Non-pigmented ciliary epithelial cell (primary cell): ENCODE measurements at regions not wholly inside any gene's neighbourhood (a gene's known extent, or its start where the extent isn't known, plus 50 kb on each side); places are given as distances from the start of the nearest gene placed in this dataset.
"Not testable (repeated sequence)": the region's sequence is repeated elsewhere in the genome, so short reads cannot be mapped to it uniquely, and the experiment has no call there.

Experiments
- DNase-seq: peaks from one replicate; pipeline ENCODE4 v3.0.0-alpha.2; 2010; ENCODE audit warnings: low read depth

- DNase-seq: no peak
These were observed 50.7 kb upstream of the AP4E1 start for GRCh38 chr15:50857763-50858162.

GRCh38 chr15:50854601-50855490, 53.6 kb upstream of the AP4E1 start:
- no peak for DNase-seq

- no peak for DNase-seq
These were observed 58.5 kb upstream of the AP4E1 start for GRCh38 chr15:50850003-50850402.

- no peak for DNase-seq
These were observed 60.1 kb upstream of the AP4E1 start for GRCh38 chr15:50848349-50848748.

GRCh38 chr15:50845181-50845580, 63.3 kb upstream of the AP4E1 start:
- not testable (repeated sequence) for DNase-seq

GRCh38 chr15:50840520-50840919, 68.0 kb upstream of the AP4E1 start:
- no peak for DNase-seq

GRCh38 chr15:50837256-50837770, 71.2 kb upstream of the AP4E1 start:
- no peak for DNase-seq

- DNase-seq: no peak
These were observed 65.2 kb upstream of the SPPL2A start for GRCh38 chr15:50830477-50831354.

- DNase-seq: peak; percentile 76
These were observed 63.2 kb upstream of the SPPL2A start for GRCh38 chr15:50828610-50829206.

GRCh38 chr15:50825946-50826345, 60.4 kb upstream of the SPPL2A start:
- DNase-seq: no peak

GRCh38 chr15:50824514-50824913, 59.0 kb upstream of the SPPL2A start:
- DNase-seq: no peak

- no peak for DNase-seq
These were observed 57.8 kb upstream of the SPPL2A start for GRCh38 chr15:50823281-50823680.

- DNase-seq: no peak
These were observed 56.0 kb upstream of the SPPL2A start for GRCh38 chr15:50821476-50821875.

- no peak for DNase-seq
These were observed 55.4 kb upstream of the SPPL2A start for GRCh38 chr15:50820808-50821382.

- DNase-seq: no peak
These were observed 53.8 kb upstream of the SPPL2A start for GRCh38 chr15:50819344-50819743.

GRCh38 chr15:50815958-50816590, 50.6 kb upstream of the SPPL2A start:
- DNase-seq: no peak
